Breast epithelium (tissue), 3 donors: ENCODE measurements at regions not wholly inside any gene's neighbourhood (a gene's known extent, or its start where the extent isn't known, plus 50 kb on each side); places are given as distances from the start of the nearest gene placed in this dataset.

Experiments used
- CTCF ChIP-seq, 3 donors: fragments of 450-650 bp; IDR thresholded peaks; one replicate each; pipeline ENCODE4 v1.5.1; 2016 to 2017; ENCODE audit warnings: antibody characterized with exemption in 3 of 3, mild to moderate bottlenecking in 3 of 3, moderate library complexity in 3 of 3
- POLR2A ChIP-seq: fragments of 450-650 bp; IDR thresholded peaks from one replicate; pipeline ENCODE4 v1.6.1; 2016; ENCODE audit warnings: antibody characterized with exemption, mild to moderate bottlenecking, moderate library complexity

DNA sequence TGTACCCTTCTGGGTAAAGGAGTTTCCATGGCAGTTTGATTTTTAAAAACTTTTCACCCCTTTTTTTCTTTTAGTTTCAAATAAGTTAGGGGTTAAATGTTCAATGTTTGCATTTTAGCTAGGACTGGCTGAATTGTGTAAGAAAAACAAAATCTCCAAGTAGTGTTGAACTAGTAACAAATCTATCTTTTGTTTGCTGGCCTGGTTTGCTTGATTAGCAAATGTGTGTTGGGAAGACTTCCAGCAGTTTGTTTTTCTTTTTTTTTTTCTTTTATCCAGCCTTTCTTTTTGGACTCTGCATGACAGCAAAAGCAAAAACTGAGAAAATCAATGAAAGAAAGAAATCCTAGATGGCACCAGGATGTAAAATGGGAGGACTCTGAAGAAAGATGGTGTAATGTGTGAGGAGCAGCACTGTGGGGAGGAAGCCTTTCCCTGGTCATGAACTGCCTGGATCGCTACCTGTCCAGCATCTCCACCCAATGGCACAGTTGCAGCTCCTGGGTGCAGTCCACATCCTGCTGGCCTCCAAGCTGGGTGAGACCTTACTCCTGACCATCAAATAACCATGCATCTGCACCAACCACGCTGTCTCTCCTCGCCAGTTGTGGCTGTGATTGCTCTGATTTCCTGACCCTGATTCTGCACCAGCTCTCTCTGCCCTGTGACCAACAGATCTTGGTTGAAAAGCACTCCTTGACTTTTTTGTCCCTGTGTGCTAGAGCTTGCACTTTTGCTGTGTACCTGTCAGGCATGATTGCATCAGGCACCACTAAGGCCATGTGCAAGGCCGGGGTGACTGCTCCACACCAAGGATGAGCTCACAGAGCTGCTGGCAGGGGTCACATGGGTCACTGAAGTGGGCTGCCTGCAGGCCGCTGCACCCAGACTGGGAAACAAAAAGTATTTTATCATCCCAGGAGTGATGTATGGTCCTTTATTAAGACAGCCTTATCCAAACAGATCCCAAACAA, 71.2 kb upstream of the ZNF236 start:
- TF ChIP-seq CTCF (IDR thresholded peaks at IDR 0.05) (no peak), POLR2A (no peak)
